ENCODE measurements at regions not wholly inside any gene's neighbourhood (a gene's known extent, or its start where the extent isn't known, plus 50 kb on each side); places are given as distances from the start of the nearest gene placed in this dataset.

DNA sequence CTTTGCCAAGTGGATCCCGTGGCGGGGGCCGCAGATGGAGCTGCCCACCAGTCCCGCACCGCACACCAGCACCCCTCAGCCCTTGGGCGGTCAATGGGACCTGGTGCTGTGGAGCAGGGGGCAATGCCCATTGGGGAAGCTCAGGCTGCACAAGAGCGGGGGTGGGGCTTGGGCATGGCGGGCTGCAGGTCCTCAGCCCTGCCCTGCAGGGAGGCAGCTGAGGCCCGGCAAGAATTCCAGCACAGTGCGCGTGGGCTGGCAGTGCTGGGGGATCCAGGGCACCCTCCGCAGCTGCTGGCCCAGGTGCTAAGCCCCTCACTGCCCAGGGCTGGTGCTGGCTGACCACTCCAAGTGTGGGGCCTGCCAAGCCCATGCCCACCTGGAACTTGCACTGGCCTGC is 136.2 kb upstream of the ANKRD30A start:
- H4K20me1 ChIP-seq (ENCODE audit: insufficient read depth): no peaks in the 10 kb centered on the region
- no peaks in the 10 kb centered on the region for H3K36me3 ChIP-seq (ENCODE audit: control insufficient read depth in 1 of 2, insufficient read depth in 2 of 2, low read length in 2 of 2)
- ATAC-seq (no peak), DNase-seq (ENCODE audit: low read depth, low spot score) (no peak)
- H3K27me3 ChIP-seq (ENCODE audit: insufficient read depth, low read length): no peaks in the 10 kb centered on the region
- H3K4me1 ChIP-seq (ENCODE audit: control insufficient read depth in 1 of 2, insufficient read depth in 2 of 2, low read length in 2 of 2): no peaks in the 10 kb centered on the region
- no peaks in the 10 kb centered on the region for H3K79me2 ChIP-seq (ENCODE audit: insufficient read depth, low read length)
- H3K27ac ChIP-seq (ENCODE audit: low read depth, low read length): no peak overlapping the region
- RAD21 ChIA-PET (ENCODE audit: low non-redundant PET in 1 of 2, low total read pairs in 2 of 2, uncharacterized antibody in 2 of 2, unreplicated experiment in 2 of 2): no interaction called here
- no peak overlapping the region for H2AFZ ChIP-seq (ENCODE audit: low read depth, low read length, poor library complexity, severe bottlenecking)
- no peak for TF ChIP-seq FOSL1 (IDR thresholded peaks at IDR 0.05; ENCODE audit: low read depth)
- TF ChIP-seq, protein P1, sequence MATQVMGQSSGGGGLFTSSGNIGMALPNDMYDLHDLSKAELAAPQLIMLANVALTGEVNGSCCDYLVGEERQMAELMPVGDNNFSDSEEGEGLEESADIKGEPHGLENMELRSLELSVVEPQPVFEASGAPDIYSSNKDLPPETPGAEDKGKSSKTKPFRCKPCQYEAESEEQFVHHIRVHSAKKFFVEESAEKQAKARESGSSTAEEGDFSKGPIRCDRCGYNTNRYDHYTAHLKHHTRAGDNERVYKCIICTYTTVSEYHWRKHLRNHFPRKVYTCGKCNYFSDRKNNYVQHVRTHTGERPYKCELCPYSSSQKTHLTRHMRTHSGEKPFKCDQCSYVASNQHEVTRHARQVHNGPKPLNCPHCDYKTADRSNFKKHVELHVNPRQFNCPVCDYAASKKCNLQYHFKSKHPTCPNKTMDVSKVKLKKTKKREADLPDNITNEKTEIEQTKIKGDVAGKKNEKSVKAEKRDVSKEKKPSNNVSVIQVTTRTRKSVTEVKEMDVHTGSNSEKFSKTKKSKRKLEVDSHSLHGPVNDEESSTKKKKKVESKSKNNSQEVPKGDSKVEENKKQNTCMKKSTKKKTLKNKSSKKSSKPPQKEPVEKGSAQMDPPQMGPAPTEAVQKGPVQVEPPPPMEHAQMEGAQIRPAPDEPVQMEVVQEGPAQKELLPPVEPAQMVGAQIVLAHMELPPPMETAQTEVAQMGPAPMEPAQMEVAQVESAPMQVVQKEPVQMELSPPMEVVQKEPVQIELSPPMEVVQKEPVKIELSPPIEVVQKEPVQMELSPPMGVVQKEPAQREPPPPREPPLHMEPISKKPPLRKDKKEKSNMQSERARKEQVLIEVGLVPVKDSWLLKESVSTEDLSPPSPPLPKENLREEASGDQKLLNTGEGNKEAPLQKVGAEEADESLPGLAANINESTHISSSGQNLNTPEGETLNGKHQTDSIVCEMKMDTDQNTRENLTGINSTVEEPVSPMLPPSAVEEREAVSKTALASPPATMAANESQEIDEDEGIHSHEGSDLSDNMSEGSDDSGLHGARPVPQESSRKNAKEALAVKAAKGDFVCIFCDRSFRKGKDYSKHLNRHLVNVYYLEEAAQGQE (IDR thresholded peaks at IDR 0.05; ENCODE audit: low read depth): no peak
- no peak for TF ChIP-seq EZH2phosphoT487 (IDR thresholded peaks at IDR 0.05; ENCODE audit: borderline replicate concordance)
- no peak for TF ChIP-seq CEBPB (IDR thresholded peaks at IDR 0.05; ENCODE audit: low read depth)
- TF ChIP-seq JUND (IDR thresholded peaks at IDR 0.05): no peak
- no peaks in the 10 kb centered on the region for H3K9me2 ChIP-seq (ENCODE audit: insufficient read depth)
- BruUV-seq (replicated peaks): no TSS peak
- peaks cover 6 to 14% of the 10 kb centered on the region in 2 experiments; a peak in 2 of 4 replicates for H3K9me3 ChIP-seq (ENCODE audit: control insufficient read depth in 1 of 2, insufficient read depth in 1 of 2, low read depth in 1 of 2, low read length in 2 of 2)
- CTCF ChIA-PET: no interaction called here
- H3K9ac ChIP-seq (ENCODE audit: low read length): no peak overlapping the region
- intact Hi-C loops (cut with micrococcal nuclease): no loop called here
- H3K4me2 ChIP-seq (ENCODE audit: low read length): no peak overlapping the region
- POLR2A ChIA-PET: no interaction called here
- H3K4me3 ChIP-seq (replicated peaks in 1 of 2; ENCODE audit: low read depth in 1 of 2, low read length in 2 of 2): no peak overlapping the region

DNA sequence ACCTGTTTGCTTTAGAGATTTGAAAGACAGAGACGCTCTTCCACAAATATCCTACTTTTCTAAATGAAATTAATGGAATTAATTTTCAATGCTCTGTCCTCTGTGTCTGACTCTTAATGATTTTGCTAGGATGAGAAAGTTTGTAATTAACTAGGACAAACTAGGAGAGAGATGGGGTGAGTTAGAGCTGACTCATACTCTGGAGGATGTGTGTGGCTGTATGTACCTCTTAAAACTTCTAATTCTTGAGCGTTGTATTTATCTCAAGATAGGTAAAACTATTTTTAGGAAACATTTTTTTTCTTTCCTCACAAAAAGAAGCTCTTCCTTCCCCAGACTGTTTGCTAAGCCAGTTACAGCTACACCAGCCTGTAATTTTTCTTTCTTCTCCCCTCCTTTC is 178.8 kb upstream of the ANKRD30A start:
- CTCF ChIA-PET: no interaction called here

More for the DNA sequence above, 178.8 kb upstream of the ANKRD30A start:
- Histone ChIP-seq H3K9ac (ENCODE audit: low read length) (no peak overlapping the region), H3K9me3 (ENCODE audit: control insufficient read depth in 1 of 2, insufficient read depth in 1 of 2, low read depth in 1 of 2, low read length in 2 of 2) (peaks cover 5 to 9% of the 10 kb centered on the region in 2 experiments; a peak in 2 of 4 replicates), H3K4me2 (ENCODE audit: low read length) (no peak overlapping the region), H3K4me3 (replicated peaks in 1 of 2; ENCODE audit: low read depth in 1 of 2, low read length in 2 of 2) (no peak overlapping the region), H3K4me1 (ENCODE audit: control insufficient read depth in 1 of 2, insufficient read depth in 2 of 2, low read length in 2 of 2) (no peaks in the 10 kb centered on the region), H3K9me2 (ENCODE audit: insufficient read depth) (no peaks in the 10 kb centered on the region), H3K27me3 (ENCODE audit: insufficient read depth, low read length) (no peaks in the 10 kb centered on the region), H3K36me3 (ENCODE audit: control insufficient read depth in 1 of 2, insufficient read depth in 2 of 2, low read length in 2 of 2) (no peaks in the 10 kb centered on the region), H2AFZ (ENCODE audit: low read depth, low read length, poor library complexity, severe bottlenecking) (no peak overlapping the region), H3K79me2 (ENCODE audit: insufficient read depth, low read length) (no peaks in the 10 kb centered on the region), H4K20me1 (ENCODE audit: insufficient read depth) (no peaks in the 10 kb centered on the region), H3K27ac (ENCODE audit: low read depth, low read length) (no peak overlapping the region)
- RAD21 ChIA-PET (ENCODE audit: low non-redundant PET in 1 of 2, low total read pairs in 2 of 2, uncharacterized antibody in 2 of 2, unreplicated experiment in 2 of 2): no interaction called here
- intact Hi-C loops (cut with micrococcal nuclease): no loop called here
- POLR2A ChIA-PET: no interaction called here
- TF ChIP-seq CEBPB (IDR thresholded peaks at IDR 0.05; ENCODE audit: low read depth): no peak
- TF ChIP-seq, protein P2, sequence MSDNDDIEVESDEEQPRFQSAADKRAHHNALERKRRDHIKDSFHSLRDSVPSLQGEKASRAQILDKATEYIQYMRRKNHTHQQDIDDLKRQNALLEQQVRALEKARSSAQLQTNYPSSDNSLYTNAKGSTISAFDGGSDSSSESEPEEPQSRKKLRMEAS (IDR thresholded peaks at IDR 0.05): no peak
- no peak for TF ChIP-seq ELF1 (IDR thresholded peaks at IDR 0.05; ENCODE audit: borderline replicate concordance, low read depth)
- TF ChIP-seq JUND (IDR thresholded peaks at IDR 0.05): no peak
- TF ChIP-seq SRF (IDR thresholded peaks at IDR 0.05; ENCODE audit: low read depth): no peak
- TF ChIP-seq, protein P1 (IDR thresholded peaks at IDR 0.05; ENCODE audit: low read depth): no peak
- TF ChIP-seq TCF7L2 (IDR thresholded peaks at IDR 0.05; ENCODE audit: borderline replicate concordance, extremely low read depth, insufficient read depth, insufficient read length): no peak
- TF ChIP-seq ZFX (IDR thresholded peaks at IDR 0.05): no peak
- TF ChIP-seq POLR2AphosphoS5 (IDR thresholded peaks at IDR 0.05; ENCODE audit: low read depth, low read length): no peak
- no peak for TF ChIP-seq CBX3 (IDR thresholded peaks at IDR 0.05; ENCODE audit: low read depth)
- TF ChIP-seq, protein P3, sequence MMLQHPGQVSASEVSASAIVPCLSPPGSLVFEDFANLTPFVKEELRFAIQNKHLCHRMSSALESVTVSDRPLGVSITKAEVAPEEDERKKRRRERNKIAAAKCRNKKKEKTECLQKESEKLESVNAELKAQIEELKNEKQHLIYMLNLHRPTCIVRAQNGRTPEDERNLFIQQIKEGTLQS (IDR thresholded peaks at IDR 0.05): no peak
- no TSS peak for BruUV-seq (replicated peaks)
- no peak for ATAC-seq
- no peak for DNase-seq (ENCODE audit: low read depth, low spot score)
